GM18868 (cell line): ENCODE measurements at regions not wholly inside any gene's neighbourhood (a gene's known extent, or its start where the extent isn't known, plus 50 kb on each side); places are given as distances from the start of the nearest gene placed in this dataset.
"Not testable (repeated sequence)": the region's sequence is repeated elsewhere in the genome, so short reads cannot be mapped to it uniquely, and the experiment has no call there.

ENCODE experiments used
- ATAC-seq: cut with Tn5 transposase; IDR thresholded peaks from one replicate; pipeline ENCODE4 v1.9.1; 2021; ENCODE audit warnings: mild to moderate bottlenecking, moderate library complexity; ENCODE audit not compliant: unreplicated experiment

DNA sequence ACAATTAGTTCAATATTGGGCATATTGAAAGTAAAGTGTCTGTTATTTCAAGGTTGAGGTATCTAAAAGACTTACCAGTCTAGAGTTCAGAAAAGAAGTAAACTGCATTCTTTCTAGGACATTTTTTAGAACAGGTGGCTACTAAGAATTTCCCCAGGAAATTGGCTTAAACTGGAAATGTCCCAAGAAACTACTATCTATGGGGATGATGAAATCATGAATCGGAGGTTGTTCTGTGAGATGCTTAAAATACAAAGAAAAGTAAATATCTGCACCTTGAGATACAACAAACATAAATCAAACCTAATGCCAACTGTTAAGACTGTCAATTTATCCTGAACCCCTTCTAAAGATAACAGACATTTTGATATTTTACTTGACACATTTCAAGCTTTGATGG, 226.5 kb upstream of the NREP start:
- ATAC-seq = no peak

DNA sequence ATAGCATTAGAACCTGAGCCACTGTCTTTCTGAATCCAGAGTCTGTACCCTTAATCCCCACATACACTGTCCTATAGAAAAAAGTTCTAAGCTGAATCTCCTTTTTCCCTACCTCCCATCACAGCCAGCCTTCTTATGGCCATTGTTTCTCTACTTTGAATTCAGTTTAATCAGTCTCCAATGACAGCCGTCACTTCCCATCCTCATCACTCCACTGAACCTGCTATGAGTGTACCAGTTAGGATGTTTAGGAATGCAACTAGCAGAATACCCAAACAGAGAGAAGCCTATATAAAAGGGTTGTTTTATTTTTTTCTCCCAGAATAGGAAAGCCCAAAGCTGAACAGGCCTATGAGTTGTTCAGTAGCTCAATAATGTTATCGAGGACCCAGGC, 220.4 kb upstream of the NREP start:
- no peak for ATAC-seq

DNA sequence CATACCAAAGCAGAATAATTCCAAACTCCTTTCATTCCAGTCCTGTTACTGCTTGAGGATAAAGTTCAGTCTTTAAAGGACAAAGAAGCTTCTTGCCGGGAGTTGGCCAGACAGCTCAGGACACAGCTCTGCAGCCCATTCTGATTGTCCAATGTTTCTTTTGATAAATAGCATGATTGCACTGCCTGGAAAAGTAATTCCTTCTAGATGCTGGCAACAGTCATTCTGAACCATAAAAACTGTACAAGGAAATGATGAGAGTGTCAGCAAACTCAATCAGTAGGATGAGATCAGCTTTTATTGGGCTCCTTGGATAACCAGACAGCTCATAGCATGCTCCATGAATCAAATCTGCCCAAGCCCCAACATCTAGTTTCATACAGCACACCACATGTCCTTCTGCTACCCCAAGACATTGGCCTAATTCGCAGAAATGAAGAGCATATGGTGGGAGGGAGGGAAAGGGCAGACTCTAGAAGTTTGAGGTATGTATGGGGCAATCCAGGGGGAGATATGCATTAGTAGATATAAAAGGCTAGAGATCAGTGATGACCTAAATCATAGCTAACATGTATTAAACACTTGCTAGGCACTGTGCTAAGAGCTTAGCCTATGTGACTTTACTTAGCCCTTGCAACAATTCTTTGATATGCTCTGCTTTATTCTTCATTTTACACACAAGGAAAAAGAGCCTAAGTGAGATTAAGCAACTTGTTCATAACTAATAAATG, 219.9 kb upstream of the NREP start:
- no peak for ATAC-seq

DNA sequence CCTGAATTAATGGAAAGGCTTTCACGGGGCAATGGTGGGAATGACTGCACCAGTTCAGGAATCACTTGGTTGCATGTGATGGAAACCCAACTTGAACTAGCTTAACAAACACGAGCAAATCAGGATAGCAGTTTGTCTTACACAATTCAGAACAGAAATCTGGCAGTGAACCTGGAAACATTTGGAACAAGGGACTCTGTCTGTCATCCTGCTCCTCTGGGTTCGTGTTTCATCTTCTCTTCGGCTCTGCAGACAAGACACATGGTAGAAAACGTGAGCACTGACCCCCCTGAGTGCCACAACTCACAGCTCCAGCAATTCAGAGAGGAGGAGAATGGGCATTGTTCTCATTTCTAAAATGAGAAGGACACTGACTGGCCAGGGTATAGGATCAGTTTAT, 218.1 kb upstream of the NREP start:
- ATAC-seq = no peak

DNA sequence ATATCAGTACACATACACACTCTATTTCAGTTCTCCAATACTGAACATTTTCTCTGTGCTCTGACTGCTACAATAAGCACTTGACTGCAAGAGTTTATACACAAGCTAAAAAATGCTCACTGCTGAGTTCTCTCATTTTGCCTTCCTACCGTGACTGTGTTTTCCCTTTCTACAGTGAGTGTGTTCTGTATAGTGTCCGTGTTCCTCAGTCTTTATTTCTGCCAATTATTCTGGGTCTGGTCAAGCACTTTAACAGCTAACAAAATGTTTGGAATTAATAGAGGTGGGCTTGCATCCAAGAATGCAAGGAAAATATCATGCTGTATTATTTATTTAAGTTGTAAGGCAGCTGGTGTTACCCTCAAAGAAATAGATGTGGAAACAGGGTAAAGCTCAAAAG, 217.0 kb upstream of the NREP start:
- no peak for ATAC-seq

DNA sequence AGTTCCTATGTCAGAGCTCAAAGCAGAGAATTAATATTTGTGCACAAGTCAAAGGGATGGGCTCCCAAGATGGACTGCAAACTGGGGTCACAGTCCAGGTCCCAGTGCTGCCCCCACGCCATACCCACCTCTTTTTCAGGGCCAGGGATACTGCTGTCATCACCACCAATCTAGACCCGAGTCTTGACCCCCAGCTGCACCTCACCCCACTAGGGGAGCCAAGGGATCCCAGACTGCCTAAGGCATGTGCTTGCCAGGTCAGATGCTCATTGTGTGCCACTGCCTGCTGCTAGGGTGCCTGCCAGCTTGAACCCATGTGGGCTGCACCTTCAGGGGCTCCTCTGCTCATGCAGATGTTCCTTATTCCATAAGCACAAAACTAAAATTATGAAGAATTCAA, 215.6 kb upstream of the NREP start:
- ATAC-seq = no peak

DNA sequence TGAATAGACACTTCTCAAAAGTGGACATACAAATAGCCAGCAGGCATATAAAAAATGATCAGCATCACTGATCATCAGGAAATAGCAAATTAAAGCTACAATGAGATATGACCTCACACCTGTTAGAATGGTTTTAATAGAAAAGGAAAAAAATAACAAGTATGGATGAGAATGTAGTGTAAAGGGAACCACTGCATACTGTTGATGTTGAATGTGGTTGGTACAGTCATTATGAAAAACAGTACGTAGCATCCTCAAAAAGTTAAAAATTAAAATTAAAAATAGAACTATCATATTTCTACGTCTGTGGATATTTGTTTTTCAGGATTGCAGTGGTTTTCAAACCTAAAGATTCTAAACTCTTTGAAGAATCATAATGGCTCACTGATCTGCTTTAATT, 215.1 kb upstream of the NREP start:
- ATAC-seq = no peak

DNA sequence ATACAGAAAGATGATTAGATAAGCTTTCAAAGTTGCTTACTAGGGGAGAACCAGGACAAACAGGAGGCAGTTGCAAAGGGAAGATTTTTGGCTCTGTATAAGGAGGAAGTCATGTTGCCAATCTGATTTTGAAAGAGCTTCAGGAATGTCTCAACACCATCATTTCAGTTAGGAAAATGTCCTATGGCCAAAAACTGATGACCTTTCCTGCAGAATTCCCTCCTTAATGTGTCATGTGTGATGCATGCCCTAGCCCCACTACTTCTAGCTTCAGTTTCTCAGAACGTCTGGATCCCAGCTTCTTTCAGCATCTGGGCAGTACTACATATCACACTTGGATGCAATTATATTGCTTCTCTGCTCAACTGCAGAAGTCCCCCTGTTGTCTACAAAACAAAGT, 211.5 kb upstream of the NREP start:
- ATAC-seq = no peak

DNA sequence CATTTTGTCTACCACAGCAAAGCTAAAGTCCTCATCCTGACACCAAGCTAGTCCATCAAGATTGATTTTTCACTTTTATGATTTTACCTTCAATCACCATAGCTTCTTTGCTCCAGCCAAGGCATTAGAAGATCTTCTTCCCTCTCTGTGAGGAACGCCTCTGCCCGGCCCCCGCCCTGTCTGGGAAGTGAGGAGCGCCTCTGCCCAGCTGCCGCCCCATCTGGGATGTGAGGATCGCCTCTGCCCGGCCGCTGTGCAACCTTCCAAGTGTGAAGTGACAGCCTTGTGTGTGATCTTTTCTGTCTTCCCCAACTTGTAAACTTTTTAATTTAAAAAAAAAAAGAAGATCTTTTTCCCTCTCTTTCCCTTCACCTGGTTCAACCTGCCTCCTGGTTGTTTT, 210.5 kb upstream of the NREP start:
- ATAC-seq = no peak

DNA sequence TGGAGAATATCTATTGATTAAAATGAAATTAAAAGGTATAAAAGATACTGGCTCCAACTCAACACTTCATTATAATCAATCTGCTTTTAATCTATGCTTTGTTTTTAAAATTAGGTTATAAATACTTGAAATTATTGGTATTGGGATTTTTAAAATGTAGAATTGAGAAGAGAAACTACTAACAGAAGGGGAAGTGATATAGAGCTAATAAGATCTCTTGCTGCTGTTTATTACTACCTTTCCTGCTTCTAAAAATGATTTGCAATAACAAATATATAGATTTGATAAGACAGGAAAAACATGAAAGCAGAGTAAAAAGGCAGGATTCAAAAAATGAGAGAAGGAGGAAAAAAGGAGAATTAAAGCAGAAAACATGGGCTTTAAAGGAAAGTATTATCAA, 209.3 kb upstream of the NREP start:
- no peak for ATAC-seq

DNA sequence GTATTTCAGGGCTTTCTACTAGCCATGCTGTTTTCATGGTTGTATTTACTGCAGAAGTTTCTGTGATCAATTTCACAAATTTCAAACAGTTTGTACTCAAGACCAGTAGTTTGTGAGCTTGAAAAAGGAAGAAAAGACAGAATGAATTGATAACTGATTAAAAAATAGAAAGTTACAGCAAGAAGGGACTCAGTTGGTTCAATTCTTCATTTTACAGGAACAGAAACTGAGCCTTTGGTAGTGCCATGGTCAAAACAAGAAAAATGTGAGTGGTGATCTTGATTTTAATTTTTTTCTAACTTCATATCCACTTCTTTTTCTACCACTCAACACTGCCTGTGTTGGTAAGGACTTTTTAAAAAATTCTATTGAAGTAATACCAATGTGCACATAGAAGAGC, 206.6 kb upstream of the NREP start:
- no peak for ATAC-seq

DNA sequence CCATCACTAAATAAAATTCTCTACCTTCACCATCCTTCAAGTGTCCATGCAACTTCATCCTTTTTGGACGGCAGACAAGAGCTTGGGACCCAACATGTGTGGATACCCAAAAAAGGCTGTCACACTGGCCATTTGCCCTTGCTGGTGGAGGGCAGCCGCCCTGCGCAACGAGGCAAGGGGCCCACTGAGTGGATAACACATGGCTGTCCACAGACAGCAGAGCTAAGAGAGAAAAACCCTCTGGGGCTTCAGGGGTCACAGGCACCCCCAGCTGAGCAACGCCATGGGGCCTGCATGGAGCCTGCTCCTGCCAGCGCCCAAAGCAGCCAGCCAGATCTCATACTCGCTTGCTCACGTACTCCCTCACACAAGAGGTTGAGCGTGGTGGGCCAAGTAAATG, 205.9 kb upstream of the NREP start:
- ATAC-seq = no peak

DNA sequence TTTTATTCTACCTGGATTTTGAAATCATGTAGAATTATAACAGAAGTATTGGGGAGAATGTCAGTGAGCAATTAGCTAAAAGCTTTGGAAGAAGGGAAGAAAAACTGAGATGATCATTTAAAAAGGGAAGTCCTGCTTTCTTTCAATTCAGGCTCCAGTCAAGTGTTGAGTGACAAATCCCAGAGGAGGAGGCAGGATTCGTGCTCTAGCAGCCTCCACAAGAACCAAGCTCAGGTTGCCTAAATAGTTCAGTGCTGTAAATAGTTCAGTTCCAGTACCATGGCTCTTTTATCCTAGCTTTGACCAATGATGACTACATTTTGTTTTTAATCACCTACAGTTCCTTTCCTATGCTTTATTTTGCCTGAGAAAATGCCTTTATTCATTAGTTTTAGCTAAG, 204.9 kb upstream of the NREP start:
- ATAC-seq = no peak

DNA sequence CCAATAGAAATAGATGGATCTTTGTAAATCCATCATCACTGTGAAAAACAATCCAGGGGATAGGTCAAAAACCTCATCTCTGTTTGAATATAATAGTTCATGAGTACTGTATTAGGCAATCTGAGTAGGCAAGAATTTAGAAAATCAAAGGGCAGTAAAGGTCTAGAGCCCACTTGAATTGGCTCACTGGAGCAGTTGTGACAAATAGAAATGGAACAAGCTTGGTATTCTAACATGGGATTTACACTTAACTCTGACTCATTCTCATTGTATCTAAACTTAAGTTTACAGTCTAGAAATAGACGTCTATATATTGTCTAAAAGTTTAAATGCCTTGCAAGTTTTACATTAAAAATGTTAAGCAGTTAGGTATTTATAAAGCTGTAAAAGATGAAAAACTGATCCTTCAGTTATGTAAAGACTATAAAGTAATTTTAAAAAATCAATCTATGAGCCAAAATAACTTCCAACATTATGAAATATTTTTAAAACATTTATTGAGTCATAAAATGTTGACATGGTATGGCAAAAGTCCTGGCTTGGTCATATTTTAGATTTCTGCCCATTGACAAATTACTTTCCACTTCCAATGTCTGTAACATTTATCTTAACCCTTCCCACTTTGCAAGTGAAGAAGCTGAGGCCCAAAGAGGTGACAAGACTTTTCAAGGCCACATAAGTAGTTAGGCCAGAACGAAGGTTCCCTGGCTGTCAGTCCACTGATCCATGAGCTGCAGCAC, 203.7 kb upstream of the NREP start:
- ATAC-seq = no peak

DNA sequence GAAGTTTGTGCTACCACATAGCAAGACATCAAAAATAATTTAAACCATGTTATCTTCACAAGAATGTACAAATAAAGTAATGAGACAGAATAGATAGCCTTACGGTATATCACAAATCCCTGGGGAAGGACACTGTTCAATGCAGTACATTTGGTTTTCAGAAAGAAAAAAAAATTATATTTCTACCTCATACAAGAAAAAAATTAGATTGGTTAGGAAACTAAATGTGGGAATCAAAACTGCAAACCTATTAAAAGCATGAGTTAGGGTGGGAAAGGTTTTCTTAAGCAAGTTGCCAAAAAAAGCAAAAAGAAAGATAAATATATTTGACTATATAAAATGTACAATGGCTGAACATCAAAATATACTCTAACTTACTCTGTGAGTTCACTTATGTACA, 201.9 kb upstream of the NREP start:
- ATAC-seq = no peak

DNA sequence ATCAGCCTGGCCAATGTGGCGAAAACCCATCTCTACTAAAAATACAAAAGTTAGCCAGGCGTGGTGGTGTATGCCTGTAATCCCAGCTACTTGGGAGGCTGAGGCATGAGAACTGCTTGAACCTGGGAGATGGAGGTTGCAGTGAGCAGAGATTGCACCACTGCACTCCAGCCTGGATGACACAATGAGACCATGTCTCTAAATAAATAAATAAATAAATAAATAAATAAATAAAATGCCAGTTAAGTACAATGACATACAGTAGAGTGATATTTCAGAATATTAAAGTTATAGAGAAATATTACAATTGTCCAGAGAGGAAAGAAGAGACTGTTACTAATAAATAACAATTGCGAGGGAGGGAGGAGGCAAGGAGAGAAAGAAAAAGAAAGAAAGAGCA, 199.8 kb upstream of the NREP start:
- not testable (repeated sequence) for ATAC-seq

DNA sequence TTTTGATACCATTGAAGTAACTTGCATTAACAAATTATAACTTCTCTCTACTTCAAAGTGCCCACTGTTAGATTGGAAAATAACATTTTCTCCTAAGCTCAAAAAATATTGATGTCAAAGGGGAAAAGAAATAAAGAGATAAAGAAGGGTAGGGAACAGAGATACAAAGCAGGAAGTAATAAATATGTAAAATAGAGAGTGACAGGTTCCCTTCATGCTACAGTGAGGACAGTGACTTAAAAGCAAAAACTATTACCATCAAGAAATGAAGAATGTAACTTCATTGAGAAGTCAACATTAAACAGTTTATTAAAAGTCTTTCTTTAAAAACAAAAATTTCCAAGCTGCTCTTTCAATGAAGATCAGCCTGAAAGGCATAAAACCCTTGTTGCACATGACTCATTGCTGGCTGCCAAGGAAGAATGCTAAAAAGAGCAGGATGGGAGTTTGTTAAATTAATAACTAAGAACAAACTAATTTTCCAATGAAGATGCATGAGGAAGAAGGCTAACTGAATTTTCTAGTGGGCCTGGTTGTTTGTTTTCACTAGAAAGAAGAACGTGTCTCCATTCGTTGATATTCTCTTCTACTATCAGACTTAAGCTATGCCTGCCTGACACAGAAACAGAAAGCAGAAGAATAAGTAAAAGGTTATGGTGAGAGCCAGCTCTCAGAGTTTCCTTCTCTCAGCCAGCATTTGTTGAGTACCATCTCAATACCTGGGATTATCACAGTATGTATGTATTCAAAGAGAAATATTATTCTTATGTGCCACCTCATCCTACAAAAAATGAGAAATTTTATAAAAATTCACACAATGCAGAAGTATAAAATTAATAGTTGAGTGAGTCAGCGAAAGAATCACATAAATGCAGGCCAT, 197.8 kb upstream of the NREP start:
- ATAC-seq = peak; percentile 89

DNA sequence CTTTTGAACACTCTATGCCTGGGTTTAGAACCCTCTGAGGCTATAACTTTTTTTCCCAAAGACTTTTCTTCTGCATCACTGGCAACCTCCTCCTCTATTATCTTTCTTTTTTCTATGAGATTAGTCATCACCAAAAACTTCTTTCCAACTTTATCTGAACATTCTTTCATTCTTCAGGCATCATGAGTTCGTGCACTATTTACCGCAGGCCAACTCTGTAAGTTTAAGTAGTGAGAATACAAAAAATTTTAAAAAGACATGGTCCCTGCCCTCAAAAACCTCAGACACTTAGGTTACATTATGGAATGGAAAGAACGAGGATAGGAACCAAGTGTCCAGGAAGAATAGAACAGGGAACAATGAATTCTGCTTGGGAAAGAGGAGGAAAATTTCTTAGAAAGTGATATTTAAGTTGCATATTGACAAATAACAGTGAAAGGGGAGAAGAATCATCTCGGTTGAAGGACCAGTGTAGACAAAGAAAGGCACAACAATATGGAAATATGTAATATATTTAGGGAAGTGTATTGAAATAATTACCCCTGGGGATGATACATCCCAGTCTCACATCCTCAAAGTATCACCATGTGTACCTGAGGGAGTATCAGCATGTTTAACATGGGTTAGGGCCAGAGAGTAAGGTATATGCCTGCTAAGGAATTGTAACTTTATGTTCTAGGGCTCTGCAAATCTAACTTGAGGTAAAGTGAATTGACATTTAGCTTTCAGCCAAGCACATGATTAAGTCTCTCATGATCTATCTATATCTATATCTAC, 196.5 kb upstream of the NREP start:
- no peak for ATAC-seq

DNA sequence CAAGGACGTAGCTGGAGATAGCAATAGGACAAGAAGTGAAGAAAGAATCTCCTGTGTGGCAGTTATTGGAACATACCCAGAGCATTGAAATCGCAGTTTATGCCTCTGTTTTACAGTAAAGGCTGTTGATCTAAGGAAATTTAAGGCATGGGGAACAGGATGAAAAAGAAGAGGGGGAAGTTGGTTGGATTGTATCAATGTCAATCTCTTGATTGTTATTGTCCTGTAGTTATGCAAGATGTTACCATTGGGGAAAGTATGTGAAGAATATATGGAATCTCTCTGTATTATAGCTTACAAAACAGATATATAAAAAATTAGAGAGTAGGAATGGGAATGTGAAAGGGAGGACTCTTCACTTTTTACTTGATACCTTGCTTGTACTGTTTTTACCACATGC, 195.6 kb upstream of the NREP start:
- ATAC-seq = no peak

DNA sequence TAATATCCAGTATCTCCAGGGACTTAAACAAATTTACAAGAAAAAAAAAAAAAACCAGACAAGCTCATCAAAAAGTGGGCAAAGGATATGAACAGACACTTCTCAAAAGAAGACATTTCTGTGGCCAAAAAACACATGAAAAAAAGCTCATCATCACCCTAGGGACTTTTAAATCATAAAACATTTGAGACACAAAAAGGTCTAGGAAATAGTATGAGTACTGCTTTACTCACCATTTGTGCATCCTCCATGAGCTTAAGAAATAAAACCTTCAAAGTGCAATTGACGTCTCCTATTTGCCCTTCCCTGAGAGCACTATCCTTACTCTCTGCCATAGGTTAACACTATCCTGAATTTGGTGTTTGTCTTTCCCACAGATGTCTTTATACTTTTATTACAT, 193.7 kb upstream of the NREP start:
- no peak for ATAC-seq
